Esophagus mucosa (tissue), 1 donor: ENCODE measurements at regions not wholly inside any gene's neighbourhood (a gene's known extent, or its start where the extent isn't known, plus 50 kb on each side); places are given as distances from the start of the nearest gene placed in this dataset.
"Not testable (repeated sequence)": the region's sequence is repeated elsewhere in the genome, so short reads cannot be mapped to it uniquely, and the experiment has no call there.

ENCODE experiments used
- ATAC-seq: fragments of 200-7000 bp; cut with Tn5 transposase; one replicate; pipeline ENCODE4 v1.9.1; 2020
- donor health status: DM: yes; HTN: yes; CAD: no.

- no peak for ATAC-seq
Observed at GRCh38 chr4:14894392-14895292, 107.6 kb upstream of the CPEB2 start.

GRCh38 chr4:14896656-14897175 lies 105.6 kb upstream of the CPEB2 start:
- ATAC-seq, result peak; percentile 43

GRCh38 chr4:14897217-14897616 lies 105.1 kb upstream of the CPEB2 start:
- ATAC-seq, result peak; percentile 95

GRCh38 chr4:14898989-14899388 lies 103.3 kb upstream of the CPEB2 start:
- no peak for ATAC-seq

GRCh38 chr4:14902342-14902741 lies 99.9 kb upstream of the CPEB2 start:
- no peak for ATAC-seq

GRCh38 chr4:14903321-14903720 lies 99.0 kb upstream of the CPEB2 start:
- no peak for ATAC-seq

- ATAC-seq, result no peak
Observed at GRCh38 chr4:14906805-14907204, 95.5 kb upstream of the CPEB2 start.

- peak; percentile 43 for ATAC-seq
Observed at GRCh38 chr4:14908635-14909034, 93.6 kb upstream of the CPEB2 start.

GRCh38 chr4:14910411-14910810 lies 91.9 kb upstream of the CPEB2 start:
- no peak for ATAC-seq

- ATAC-seq, result no peak
Observed at GRCh38 chr4:14912426-14912825, 89.9 kb upstream of the CPEB2 start.

- ATAC-seq, result no peak
Observed at GRCh38 chr4:14915018-14915417, 87.3 kb upstream of the CPEB2 start.

GRCh38 chr4:14916554-14917297 lies 85.6 kb upstream of the CPEB2 start:
- peak; percentile 84 for ATAC-seq

GRCh38 chr4:14917298-14917633 lies 85.0 kb upstream of the CPEB2 start:
- ATAC-seq, result no peak

- no peak for ATAC-seq
Observed at GRCh38 chr4:14918336-14918735, 83.9 kb upstream of the CPEB2 start.

GRCh38 chr4:14919785-14920184 lies 82.5 kb upstream of the CPEB2 start:
- ATAC-seq, result no peak

- ATAC-seq, result no peak
Observed at GRCh38 chr4:14920237-14920636, 82.0 kb upstream of the CPEB2 start.

- ATAC-seq, result no peak
Observed at GRCh38 chr4:14920759-14921320, 81.4 kb upstream of the CPEB2 start.

GRCh38 chr4:14921781-14922180 lies 80.5 kb upstream of the CPEB2 start:
- not testable (repeated sequence) for ATAC-seq

GRCh38 chr4:14924076-14924811 lies 78.0 kb upstream of the CPEB2 start:
- ATAC-seq, result no peak

GRCh38 chr4:14924812-14925344 lies 77.4 kb upstream of the CPEB2 start:
- peak; percentile 91 for ATAC-seq

GRCh38 chr4:14925471-14925870 lies 76.8 kb upstream of the CPEB2 start:
- ATAC-seq, result peak; percentile 18

- ATAC-seq, result peak; percentile 30
Observed at GRCh38 chr4:14926368-14926767, 75.9 kb upstream of the CPEB2 start.
